T-helper 1 cell (primary cell): ENCODE measurements at regions not wholly inside any gene's neighbourhood (a gene's known extent, or its start where the extent isn't known, plus 50 kb on each side); places are given as distances from the start of the nearest gene placed in this dataset.
"Not testable (repeated sequence)": the region's sequence is repeated elsewhere in the genome, so short reads cannot be mapped to it uniquely, and the experiment has no call there.

Experiments used
- DNase-seq, 5 donors: peaks; one replicate each; pipeline ENCODE4 v3.0.0-alpha.2; 2012 to 2020

- DNase-seq: no peak
These were observed 487.0 kb upstream of the PROK2 start for GRCh38 chr3:72271923-72272322.

- DNase-seq: no peak
These were observed 486.3 kb upstream of the PROK2 start for GRCh38 chr3:72271216-72271615.

GRCh38 chr3:72270730-72271129 lies 485.8 kb upstream of the PROK2 start:
- DNase-seq: no peak

- peak in 1 of 5 donors; percentile 70 for DNase-seq
These were observed 485.2 kb upstream of the PROK2 start for GRCh38 chr3:72270072-72270681.

GRCh38 chr3:72269475-72269874 lies 484.5 kb upstream of the PROK2 start:
- no peak for DNase-seq

GRCh38 chr3:72266921-72267524 lies 482.1 kb upstream of the PROK2 start:
- not testable (repeated sequence) for DNase-seq

- no peak for DNase-seq
These were observed 481.0 kb upstream of the PROK2 start for GRCh38 chr3:72266016-72266370.

GRCh38 chr3:72265256-72266015 lies 480.5 kb upstream of the PROK2 start:
- peak in 1 of 5 donors; percentile 22 for DNase-seq

- DNase-seq: no peak
These were observed 478.5 kb upstream of the PROK2 start for GRCh38 chr3:72263223-72263990.

GRCh38 chr3:72262736-72263135 lies 477.8 kb upstream of the PROK2 start:
- no peak for DNase-seq

GRCh38 chr3:72261566-72262564 lies 476.9 kb upstream of the PROK2 start:
- no peak for DNase-seq

GRCh38 chr3:72260588-72260910 lies 475.6 kb upstream of the PROK2 start:
- no peak for DNase-seq

- no peak for DNase-seq
These were observed 475.0 kb upstream of the PROK2 start for GRCh38 chr3:72259755-72260587.

GRCh38 chr3:72258361-72259141 lies 473.6 kb upstream of the PROK2 start:
- DNase-seq: no peak

- no peak for DNase-seq
These were observed 472.8 kb upstream of the PROK2 start for GRCh38 chr3:72257738-72258137.

GRCh38 chr3:72257203-72257602 lies 472.3 kb upstream of the PROK2 start:
- DNase-seq: no peak

- DNase-seq: no peak
These were observed 471.8 kb upstream of the PROK2 start for GRCh38 chr3:72256716-72257115.

GRCh38 chr3:72255791-72256559 lies 471.0 kb upstream of the PROK2 start:
- DNase-seq: peak in 2 of 5 donors; percentile 23 to 58

GRCh38 chr3:72255191-72255590 lies 470.2 kb upstream of the PROK2 start:
- no peak for DNase-seq

GRCh38 chr3:72254483-72254882 lies 469.5 kb upstream of the PROK2 start:
- no peak for DNase-seq
